OCI-LY1 (cell line): ENCODE measurements at regions not wholly inside any gene's neighbourhood (a gene's known extent, or its start where the extent isn't known, plus 50 kb on each side); places are given as distances from the start of the nearest gene placed in this dataset.

ENCODE experiments used
- EZH2 ChIP-seq: fragments of 200-600 bp; sonication (generic), shearing (Covaris generic); IDR thresholded peaks from 2 replicates; pipeline ENCODE4 v1.8.0; 2017; ENCODE audit warnings: borderline replicate concordance, mixed run types, mild to moderate bottlenecking, antibody characterized with exemption, low read length, moderate library complexity, mixed read lengths
- TF ChIP-seq, protein P1 (sequence below): fragments of 200-600 bp; sonication (generic), shearing (Covaris generic); IDR thresholded peaks from 2 replicates; pipeline ENCODE4 v1.5.1; 2017; ENCODE audit warnings: mild to moderate bottlenecking, antibody characterized with exemption, low read length, moderate library complexity, mixed read lengths

GRCh38 chr6:9126878-9127560 lies 691.7 kb upstream of the SLC35B3 start:
- TF ChIP-seq EZH2, result no peak
- TF ChIP-seq, protein P1, sequence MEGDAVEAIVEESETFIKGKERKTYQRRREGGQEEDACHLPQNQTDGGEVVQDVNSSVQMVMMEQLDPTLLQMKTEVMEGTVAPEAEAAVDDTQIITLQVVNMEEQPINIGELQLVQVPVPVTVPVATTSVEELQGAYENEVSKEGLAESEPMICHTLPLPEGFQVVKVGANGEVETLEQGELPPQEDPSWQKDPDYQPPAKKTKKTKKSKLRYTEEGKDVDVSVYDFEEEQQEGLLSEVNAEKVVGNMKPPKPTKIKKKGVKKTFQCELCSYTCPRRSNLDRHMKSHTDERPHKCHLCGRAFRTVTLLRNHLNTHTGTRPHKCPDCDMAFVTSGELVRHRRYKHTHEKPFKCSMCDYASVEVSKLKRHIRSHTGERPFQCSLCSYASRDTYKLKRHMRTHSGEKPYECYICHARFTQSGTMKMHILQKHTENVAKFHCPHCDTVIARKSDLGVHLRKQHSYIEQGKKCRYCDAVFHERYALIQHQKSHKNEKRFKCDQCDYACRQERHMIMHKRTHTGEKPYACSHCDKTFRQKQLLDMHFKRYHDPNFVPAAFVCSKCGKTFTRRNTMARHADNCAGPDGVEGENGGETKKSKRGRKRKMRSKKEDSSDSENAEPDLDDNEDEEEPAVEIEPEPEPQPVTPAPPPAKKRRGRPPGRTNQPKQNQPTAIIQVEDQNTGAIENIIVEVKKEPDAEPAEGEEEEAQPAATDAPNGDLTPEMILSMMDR, result no peak
